IPS DF 19.7 (cell line): ENCODE measurements at regions not wholly inside any gene's neighbourhood (a gene's known extent, or its start where the extent isn't known, plus 50 kb on each side); places are given as distances from the start of the nearest gene placed in this dataset.

Experiments used
- DNase-seq: peaks from one replicate; pipeline ENCODE4 v3.0.0-alpha.2; 2013; ENCODE audit warnings: low read depth, low spot score

GRCh38 chr9:23160491-23160890, 665.5 kb downstream of the ELAVL2 start:
- DNase-seq: no peak

- no peak for DNase-seq
Measured at GRCh38 chr9:23160952-23161469, 665.0 kb downstream of the ELAVL2 start.

- DNase-seq: no peak
Measured at GRCh38 chr9:23162789-23163188, 663.3 kb downstream of the ELAVL2 start.

- DNase-seq: no peak
Measured at GRCh38 chr9:23171479-23171878, 654.6 kb downstream of the ELAVL2 start.

- no peak for DNase-seq
Measured at GRCh38 chr9:23172206-23172605, 653.8 kb downstream of the ELAVL2 start.

- DNase-seq: no peak
Measured at GRCh38 chr9:23172979-23173637, 652.9 kb downstream of the ELAVL2 start.

- DNase-seq: no peak
Measured at GRCh38 chr9:23194281-23194680, 631.8 kb downstream of the ELAVL2 start.

GRCh38 chr9:23215688-23216087, 610.4 kb downstream of the ELAVL2 start:
- DNase-seq: no peak

GRCh38 chr9:23219471-23219870, 606.6 kb downstream of the ELAVL2 start:
- no peak for DNase-seq

- DNase-seq: no peak
Measured at GRCh38 chr9:23220171-23220570, 605.9 kb downstream of the ELAVL2 start.

GRCh38 chr9:23220957-23221356, 605.1 kb downstream of the ELAVL2 start:
- DNase-seq: no peak

GRCh38 chr9:23229890-23230317, 596.1 kb downstream of the ELAVL2 start:
- no peak for DNase-seq

- DNase-seq: no peak
Measured at GRCh38 chr9:23232831-23233230, 593.2 kb downstream of the ELAVL2 start.

- no peak for DNase-seq
Measured at GRCh38 chr9:23243523-23243922, 582.5 kb downstream of the ELAVL2 start.

- DNase-seq: no peak
Measured at GRCh38 chr9:23245067-23245466, 581.0 kb downstream of the ELAVL2 start.

- DNase-seq: no peak
Measured at GRCh38 chr9:23254404-23255184, 571.4 kb downstream of the ELAVL2 start.

- no peak for DNase-seq
Measured at GRCh38 chr9:23255346-23255745, 570.7 kb downstream of the ELAVL2 start.

GRCh38 chr9:23258569-23258968, 567.5 kb downstream of the ELAVL2 start:
- DNase-seq: no peak

GRCh38 chr9:23278561-23278960, 547.5 kb downstream of the ELAVL2 start:
- DNase-seq: no peak

GRCh38 chr9:23287390-23287789, 538.6 kb downstream of the ELAVL2 start:
- DNase-seq: no peak

GRCh38 chr9:23288545-23288944, 537.5 kb downstream of the ELAVL2 start:
- no peak for DNase-seq

GRCh38 chr9:23290973-23291372, 535.1 kb downstream of the ELAVL2 start:
- no peak for DNase-seq

GRCh38 chr9:23302281-23302680, 523.8 kb downstream of the ELAVL2 start:
- DNase-seq: no peak
